Endothelial cell of umbilical vein (primary cell): ENCODE measurements at regions not wholly inside any gene's neighbourhood (a gene's known extent, or its start where the extent isn't known, plus 50 kb on each side); places are given as distances from the start of the nearest gene placed in this dataset.

Experiments used
- CTCF ChIP-seq, 2 donors: IDR thresholded peaks; 1 replicate in 1 of 2; 2 replicates in 1 of 2; pipeline ENCODE4 v1.5.1; 2011; ENCODE audit warnings: low read length in 2 of 2, mild to moderate bottlenecking in 2 of 2, moderate library complexity in 2 of 2, control low read depth in 1 of 2, inconsistent platforms in 1 of 2, low read depth in 1 of 2; ENCODE audit not compliant: insufficient read depth in 1 of 2; ENCODE audit errors: extremely low read depth in 1 of 2
- EZH2 ChIP-seq: IDR thresholded peaks from 2 replicates; pipeline ENCODE4 v1.6.1; 2012; ENCODE audit warnings: borderline replicate concordance, low read depth, mild to moderate bottlenecking, moderate library complexity, low read length, inconsistent platforms; ENCODE audit not compliant: severe bottlenecking
- GATA2 ChIP-seq: IDR thresholded peaks from 2 replicates; pipeline ENCODE4 v1.7.0; 2011; ENCODE audit warnings: low read depth, mild to moderate bottlenecking, moderate library complexity, mixed read lengths, low read length; ENCODE audit not compliant: insufficient read length, insufficient read depth
- MAX ChIP-seq: IDR thresholded peaks from 2 replicates; pipeline ENCODE4 v1.6.1; 2011; ENCODE audit not compliant: insufficient read depth, insufficient read length
- POLR2A ChIP-seq: IDR thresholded peaks from 2 replicates; pipeline ENCODE4 v1.6.1; 2012; ENCODE audit warnings: low read depth, mild to moderate bottlenecking, control low read depth, low read length
- POLR2AphosphoS5 ChIP-seq: IDR thresholded peaks from 2 replicates; pipeline ENCODE4 v1.6.1; 2012; ENCODE audit warnings: low read depth, mild to moderate bottlenecking, control low read depth, low read length, moderate library complexity; ENCODE audit not compliant: insufficient read depth

GRCh38 chr6:168828035-168828434, 387.1 kb downstream of the SMOC2 start:
- TF ChIP-seq EZH2 (no peak), POLR2A (no peak), CTCF (IDR thresholded peaks at IDR 0.05; ENCODE audit: extremely low read depth in 1 of 2, insufficient read depth in 1 of 2, low read depth in 1 of 2, low read length in 2 of 2) (no peak), MAX (no peak), GATA2 (no peak), POLR2AphosphoS5 (no peak)
